ENCODE measurements at regions not wholly inside any gene's neighbourhood (a gene's known extent, or its start where the extent isn't known, plus 50 kb on each side); places are given as distances from the start of the nearest gene placed in this dataset.
A peak's percentile ranks its signal among the peaks of the same experiment; 100 is the strongest.
"Not testable (repeated sequence)": the region's sequence is repeated elsewhere in the genome, so short reads cannot be mapped to it uniquely, and the experiment has no call there.

GRCh38 chr1:222470252-222470805, 77.6 kb downstream of the HHIPL2 start:
- not testable (repeated sequence) for ATAC-seq

GRCh38 chr1:222466150-222466865, 81.6 kb downstream of the HHIPL2 start:
- no peak for TF ChIP-seq TOX (CRISPR knock-in tag; IDR thresholded peaks at IDR 0.05; ENCODE audit: borderline replicate concordance)
- no peak for TF ChIP-seq TCF4 (CRISPR knock-in tag; IDR thresholded peaks at IDR 0.05; ENCODE audit: borderline replicate concordance)
- no peak for TF ChIP-seq PATZ1 (CRISPR knock-in tag; IDR thresholded peaks at IDR 0.05; ENCODE audit: borderline replicate concordance)
- no peak for ATAC-seq

- ATAC-seq = peak; percentile 99
- TF ChIP-seq SNAI2 (CRISPR knock-in tag; IDR thresholded peaks at IDR 0.05) (no peak), ZC3H10 (CRISPR knock-in tag; IDR thresholded peaks at IDR 0.05) (no peak), GLIS3 (CRISPR knock-in tag; IDR thresholded peaks at IDR 0.05) (no peak), CREB5 (CRISPR knock-in tag; IDR thresholded peaks at IDR 0.05; ENCODE audit: low read depth) (no peak), TCF4 (CRISPR knock-in tag; IDR thresholded peaks at IDR 0.05; ENCODE audit: borderline replicate concordance) (no peak; the same call in 1 of the 2 replicates), RARB (CRISPR knock-in tag; IDR thresholded peaks at IDR 0.05) (0 out of 2 replicates have a peak, but pooled peaks have one; percentile 2), ZFP3 (CRISPR knock-in tag; IDR thresholded peaks at IDR 0.05) (peak; percentile 88; the same call in 1 of the 2 replicates)
- TF ChIP-seq, protein P1, sequence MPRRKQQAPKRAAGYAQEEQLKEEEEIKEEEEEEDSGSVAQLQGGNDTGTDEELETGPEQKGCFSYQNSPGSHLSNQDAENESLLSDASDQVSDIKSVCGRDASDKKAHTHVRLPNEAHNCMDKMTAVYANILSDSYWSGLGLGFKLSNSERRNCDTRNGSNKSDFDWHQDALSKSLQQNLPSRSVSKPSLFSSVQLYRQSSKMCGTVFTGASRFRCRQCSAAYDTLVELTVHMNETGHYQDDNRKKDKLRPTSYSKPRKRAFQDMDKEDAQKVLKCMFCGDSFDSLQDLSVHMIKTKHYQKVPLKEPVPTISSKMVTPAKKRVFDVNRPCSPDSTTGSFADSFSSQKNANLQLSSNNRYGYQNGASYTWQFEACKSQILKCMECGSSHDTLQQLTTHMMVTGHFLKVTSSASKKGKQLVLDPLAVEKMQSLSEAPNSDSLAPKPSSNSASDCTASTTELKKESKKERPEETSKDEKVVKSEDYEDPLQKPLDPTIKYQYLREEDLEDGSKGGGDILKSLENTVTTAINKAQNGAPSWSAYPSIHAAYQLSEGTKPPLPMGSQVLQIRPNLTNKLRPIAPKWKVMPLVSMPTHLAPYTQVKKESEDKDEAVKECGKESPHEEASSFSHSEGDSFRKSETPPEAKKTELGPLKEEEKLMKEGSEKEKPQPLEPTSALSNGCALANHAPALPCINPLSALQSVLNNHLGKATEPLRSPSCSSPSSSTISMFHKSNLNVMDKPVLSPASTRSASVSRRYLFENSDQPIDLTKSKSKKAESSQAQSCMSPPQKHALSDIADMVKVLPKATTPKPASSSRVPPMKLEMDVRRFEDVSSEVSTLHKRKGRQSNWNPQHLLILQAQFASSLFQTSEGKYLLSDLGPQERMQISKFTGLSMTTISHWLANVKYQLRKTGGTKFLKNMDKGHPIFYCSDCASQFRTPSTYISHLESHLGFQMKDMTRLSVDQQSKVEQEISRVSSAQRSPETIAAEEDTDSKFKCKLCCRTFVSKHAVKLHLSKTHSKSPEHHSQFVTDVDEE (CRISPR knock-in tag; IDR thresholded peaks at IDR 0.05) = 0 out of 2 replicates have a peak, but pooled peaks have one; percentile 14
These were observed 82.5 kb downstream of the HHIPL2 start for GRCh38 chr1:222465211-222466041.

GRCh38 chr1:222464841-222465210, 83.1 kb downstream of the HHIPL2 start:
- peak; percentile 18 for ATAC-seq
- TF ChIP-seq TOX (CRISPR knock-in tag; IDR thresholded peaks at IDR 0.05; ENCODE audit: borderline replicate concordance) (0 out of 2 replicates have a peak, but pooled peaks have one; percentile 12), PATZ1 (CRISPR knock-in tag; IDR thresholded peaks at IDR 0.05; ENCODE audit: borderline replicate concordance) (no peak), RARB (CRISPR knock-in tag; IDR thresholded peaks at IDR 0.05) (0 out of 2 replicates have a peak, but pooled peaks have one; percentile 18)
- TF ChIP-seq, protein P2, sequence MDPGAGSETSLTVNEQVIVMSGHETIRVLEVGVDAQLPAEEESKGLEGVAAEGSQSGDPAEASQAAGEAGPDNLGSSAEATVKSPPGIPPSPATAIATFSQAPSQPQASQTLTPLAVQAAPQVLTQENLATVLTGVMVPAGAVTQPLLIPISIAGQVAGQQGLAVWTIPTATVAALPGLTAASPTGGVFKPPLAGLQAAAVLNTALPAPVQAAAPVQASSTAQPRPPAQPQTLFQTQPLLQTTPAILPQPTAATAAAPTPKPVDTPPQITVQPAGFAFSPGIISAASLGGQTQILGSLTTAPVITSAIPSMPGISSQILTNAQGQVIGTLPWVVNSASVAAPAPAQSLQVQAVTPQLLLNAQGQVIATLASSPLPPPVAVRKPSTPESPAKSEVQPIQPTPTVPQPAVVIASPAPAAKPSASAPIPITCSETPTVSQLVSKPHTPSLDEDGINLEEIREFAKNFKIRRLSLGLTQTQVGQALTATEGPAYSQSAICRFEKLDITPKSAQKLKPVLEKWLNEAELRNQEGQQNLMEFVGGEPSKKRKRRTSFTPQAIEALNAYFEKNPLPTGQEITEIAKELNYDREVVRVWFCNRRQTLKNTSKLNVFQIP (CRISPR knock-in tag; IDR thresholded peaks at IDR 0.05; ENCODE audit: borderline replicate concordance, low read depth) = no peak

All from SK-N-SH treated with all-trans-retinoic acid at 6 μM for 48 hours (cell line).